EL (cell line): ENCODE measurements at regions not wholly inside any gene's neighbourhood (a gene's known extent, or its start where the extent isn't known, plus 50 kb on each side); places are given as distances from the start of the nearest gene placed in this dataset.
"Not testable (repeated sequence)": the region's sequence is repeated elsewhere in the genome, so short reads cannot be mapped to it uniquely, and the experiment has no call there.

ENCODE experiments used
- DNase-seq: peaks from one replicate; pipeline ENCODE4 v3.0.0-alpha.2; 2016

GRCh38 chr6:102981490-102982015, 1588.0 kb downstream of the GRIK2 start:
- DNase-seq = no peak

DNA sequence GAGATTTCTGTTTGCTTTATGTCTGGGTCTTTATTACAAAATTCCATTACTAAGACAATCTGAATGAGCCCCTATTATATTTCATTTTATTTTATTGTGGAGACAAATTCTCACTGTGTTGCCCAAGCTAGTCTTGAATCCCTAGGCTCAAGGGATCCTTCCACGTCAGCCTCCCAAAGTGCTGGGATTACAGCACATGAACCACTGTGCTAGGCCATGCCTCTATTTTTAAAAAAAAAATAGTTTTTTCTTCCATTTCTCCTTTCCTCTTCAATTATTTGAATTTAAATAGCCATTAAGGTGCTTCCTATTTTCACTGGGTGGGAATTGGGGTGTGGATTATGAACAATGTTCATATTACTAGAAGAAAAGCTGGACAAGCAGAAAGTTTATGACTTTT, 1587.4 kb downstream of the GRIK2 start:
- no peak for DNase-seq

DNA sequence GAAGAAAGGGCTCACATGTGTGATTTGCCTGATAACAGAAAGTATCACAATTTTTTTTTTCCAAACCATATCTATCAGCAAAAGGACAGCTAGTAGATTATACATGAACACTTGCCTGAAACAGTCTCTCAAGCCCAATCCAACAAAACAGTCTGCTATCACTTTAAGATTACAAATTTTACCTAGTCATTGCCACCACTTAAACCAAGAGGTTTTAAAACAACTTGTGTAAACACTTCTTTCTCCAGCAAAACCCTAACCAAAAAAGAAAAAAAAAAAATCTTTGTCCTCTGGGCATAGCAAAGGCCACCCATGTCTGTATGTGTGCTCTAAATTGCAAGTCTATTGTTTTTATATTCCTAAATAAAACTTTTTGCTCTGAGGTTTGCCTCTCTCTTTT, 1568.4 kb downstream of the GRIK2 start:
- no peak for DNase-seq

DNA sequence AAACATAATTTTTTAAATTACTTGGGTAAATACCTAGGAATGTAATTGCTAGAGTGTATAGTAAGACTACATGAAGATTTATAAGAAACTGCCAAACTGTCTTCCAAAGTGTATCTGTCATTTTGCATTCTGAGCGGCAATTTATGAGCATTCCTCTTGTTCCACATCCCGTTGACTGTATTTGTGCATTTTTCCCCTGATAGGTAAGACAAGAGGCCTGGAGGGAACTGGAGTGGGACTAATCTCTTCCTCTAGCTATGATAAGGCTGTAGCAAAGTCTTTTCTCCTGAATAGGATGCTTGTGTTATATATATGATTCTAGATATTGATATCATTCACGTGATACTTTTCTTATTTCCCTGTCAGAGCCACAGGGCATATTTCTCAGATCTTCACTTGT, 1557.5 kb downstream of the GRIK2 start:
- peak; percentile 26 for DNase-seq

DNA sequence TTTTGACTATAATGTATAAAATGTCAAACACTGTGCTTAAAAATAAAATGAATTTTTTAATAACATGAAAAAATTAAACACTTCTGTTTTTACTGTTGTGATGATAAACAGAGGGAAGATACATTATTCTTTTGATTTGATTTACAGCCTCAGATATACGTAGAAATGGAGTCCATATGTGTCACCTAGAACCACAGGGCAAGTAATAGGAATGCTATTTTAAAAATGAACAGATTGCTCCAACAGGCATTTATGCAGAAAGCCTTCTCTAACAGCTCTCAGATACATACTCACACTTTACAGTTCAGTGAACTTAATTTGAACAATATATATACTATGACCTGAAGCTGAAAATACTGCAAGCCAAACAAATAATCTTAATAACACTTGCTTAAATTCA, 1551.0 kb downstream of the GRIK2 start:
- DNase-seq = peak; percentile 29

DNA sequence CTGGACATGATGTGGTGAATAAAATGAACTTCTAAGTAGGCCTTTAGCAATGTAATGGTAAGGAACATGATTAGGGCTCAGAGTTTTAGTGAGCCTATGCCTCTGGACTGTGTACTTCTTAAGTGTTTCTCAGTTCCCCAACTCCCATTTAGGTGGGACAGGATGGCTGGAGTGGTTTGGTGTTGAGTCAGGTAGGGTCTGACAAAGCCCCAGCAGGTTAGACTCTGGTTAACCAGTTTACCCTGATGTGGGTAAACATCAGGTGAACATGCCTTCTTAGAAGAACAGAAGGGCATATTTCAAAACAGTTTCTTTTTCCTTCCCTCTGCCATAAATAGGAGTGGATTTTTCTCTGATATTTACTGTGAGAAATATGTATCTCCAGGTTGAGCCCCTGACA, 1548.7 kb downstream of the GRIK2 start:
- no peak for DNase-seq

DNA sequence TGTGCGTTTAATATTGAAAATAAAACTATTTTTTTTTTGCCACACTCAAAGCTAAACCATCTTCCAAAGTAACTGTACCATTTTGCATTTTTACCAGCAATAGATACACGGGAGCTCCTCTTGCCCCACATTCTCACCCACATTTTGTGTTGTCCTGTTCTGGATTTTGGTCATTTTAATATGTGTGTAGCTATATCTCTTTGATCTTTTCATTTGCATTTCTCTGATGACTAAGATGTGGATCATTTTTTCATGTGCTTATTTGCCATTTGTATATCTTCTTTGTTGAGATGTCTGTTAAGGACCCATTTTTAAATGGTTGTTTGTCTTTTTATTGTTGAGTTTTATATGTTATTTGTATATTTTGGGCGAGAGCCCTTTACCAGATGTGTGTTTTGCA, 1543.5 kb downstream of the GRIK2 start:
- DNase-seq = no peak

DNA sequence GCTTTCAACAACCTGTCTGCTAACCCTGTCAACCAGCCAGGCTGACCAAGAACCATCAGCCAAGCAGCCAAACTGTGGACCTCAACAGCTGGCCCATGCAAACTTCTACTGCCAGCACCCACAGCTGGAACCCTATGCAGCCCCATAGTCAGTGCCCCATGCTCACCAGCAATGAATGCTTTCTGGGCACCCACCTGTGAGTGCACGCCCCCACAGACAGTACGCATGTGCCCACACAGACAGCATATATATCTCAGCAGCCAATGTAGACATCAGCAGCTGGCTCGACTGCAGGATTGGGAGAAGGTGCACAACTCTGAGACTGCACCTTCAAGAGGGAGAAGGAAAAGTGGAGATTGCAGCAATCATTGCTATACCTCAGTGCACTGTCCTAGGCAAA, 1534.6 kb downstream of the GRIK2 start:
- no peak for DNase-seq

DNA sequence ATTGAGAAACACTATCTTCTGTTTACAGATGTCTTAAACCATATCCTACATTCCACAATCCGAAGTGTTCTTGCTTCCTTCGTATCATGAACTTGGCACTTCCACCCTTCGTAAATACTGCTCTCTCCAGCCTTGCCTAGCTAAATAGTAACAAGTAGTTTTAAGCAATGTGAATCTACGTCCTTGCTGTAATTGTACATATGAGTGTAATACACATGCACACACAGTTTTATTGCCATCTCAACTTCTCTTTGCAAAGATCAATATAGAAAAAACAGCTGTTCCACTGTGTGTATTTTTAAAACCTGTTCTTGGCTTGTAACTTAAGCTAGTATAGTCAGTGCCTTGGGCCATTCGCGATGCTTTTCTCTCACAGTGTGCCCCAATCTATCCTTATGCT, 1524.7 kb downstream of the GRIK2 start:
- DNase-seq = no peak

GRCh38 chr6:102911571-102911970, 1518.1 kb downstream of the GRIK2 start:
- DNase-seq = no peak

- not testable (repeated sequence) for DNase-seq
Observed at GRCh38 chr6:102910701-102911139, 1517.2 kb downstream of the GRIK2 start.

- no peak for DNase-seq
Observed at GRCh38 chr6:102907181-102907580, 1513.7 kb downstream of the GRIK2 start.

DNA sequence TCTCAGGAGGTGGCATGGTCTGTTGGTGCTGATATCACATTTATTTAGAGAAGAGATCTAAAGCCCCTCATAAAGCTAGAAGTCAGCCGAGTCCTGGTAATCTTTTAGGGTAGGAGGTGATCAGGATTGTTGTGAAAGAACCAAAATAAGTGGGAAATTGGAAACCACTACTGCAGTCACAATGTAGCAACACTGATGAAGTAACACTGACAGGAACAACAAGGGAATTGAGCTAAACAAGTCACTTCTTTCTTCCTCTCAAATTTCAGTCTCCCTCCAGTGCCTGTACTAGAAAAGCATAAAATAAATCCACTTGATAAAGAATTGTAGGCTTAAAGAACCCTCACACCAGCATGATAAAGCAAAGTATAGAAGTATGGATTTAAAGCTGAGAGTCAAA, 1509.0 kb downstream of the GRIK2 start:
- no peak for DNase-seq

DNA sequence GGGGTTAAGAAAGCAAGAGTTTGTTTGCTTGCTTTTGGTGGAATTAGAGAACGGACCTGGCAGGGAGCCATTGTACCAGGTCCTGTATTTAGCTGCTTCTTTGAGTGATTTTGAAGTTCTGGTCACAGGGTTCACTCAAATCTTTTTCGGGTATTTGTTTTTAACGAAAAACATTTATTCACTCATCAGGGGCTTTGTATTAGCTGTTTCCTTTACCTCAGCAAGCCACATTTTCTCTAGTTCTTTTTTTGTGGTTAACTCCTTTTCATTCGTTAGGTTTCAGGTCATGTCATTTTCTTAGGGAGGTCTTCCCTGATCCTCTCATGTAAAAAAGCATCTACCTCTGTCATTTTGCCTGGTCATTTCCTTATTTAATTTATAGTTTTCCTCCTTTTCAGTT, 1502.2 kb downstream of the GRIK2 start:
- no peak for DNase-seq

DNA sequence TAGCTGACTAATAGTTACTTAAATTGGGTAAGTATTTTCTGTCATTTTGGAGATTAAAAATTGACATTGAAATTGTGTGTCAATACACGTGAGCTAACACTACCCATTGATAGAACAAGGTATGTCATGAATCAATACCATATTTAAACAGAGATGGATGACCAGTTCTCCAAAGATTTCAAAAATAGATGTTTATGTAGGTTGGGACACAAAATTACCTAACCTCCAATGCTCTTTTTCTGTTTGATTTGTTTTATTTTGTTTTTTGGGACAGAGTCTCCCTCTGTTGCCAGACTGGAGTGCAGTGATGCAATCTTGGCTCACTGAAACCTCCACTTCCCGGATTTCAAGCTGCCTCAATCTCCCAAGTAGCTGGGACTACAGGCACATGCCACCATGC, 1491.7 kb downstream of the GRIK2 start:
- DNase-seq = no peak

DNA sequence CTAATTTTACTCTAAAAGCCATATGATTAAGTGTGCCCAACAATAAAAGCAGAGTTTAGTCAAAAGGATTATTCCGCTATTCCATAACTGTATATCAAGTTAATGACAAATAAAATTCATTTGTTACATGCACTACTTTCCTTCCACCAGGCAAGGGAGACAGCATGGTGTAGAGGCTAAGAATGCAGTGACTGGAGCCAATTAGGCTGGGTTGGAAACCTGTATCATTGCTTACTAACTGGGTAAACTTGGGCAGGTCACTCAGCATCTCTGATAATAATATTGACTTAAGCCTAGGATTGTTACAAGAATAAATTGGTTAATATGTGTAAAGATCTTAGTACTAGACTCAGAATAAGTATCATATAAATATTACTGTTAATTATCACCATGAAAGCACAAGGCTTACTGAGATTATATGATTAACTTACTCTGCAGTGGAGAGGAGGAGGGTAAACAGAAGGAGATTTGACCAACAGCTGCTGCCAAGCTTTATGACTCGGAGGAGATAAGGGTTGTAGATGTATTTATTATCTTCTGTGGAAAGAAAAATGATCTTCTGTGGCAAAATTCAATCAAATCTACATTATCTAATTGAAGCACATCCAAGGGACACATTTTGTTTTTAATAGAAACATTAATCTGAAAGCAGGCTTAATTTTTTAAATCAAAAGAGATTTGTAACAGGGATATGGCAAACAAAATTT, 1459.9 kb downstream of the GRIK2 start:
- no peak for DNase-seq

GRCh38 chr6:102848796-102849195, 1455.3 kb downstream of the GRIK2 start:
- no peak for DNase-seq

DNA sequence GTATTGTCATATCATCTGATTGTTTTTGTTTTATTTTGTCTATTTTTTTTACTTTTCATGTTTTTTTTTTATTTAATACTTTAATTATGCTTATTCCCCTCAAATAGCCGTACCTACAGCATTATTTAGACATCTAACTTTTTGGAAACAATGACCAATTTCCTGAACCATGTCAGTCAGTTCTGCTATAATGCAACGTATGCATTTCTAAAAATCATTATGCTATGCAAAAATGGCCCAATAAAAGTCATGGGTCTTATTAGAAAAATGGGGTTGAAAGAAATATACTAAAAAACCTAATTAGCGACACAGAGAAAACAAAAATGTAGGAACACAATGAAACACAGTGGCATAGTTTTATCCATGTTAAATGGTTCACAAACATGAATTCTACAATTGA, 1454.7 kb downstream of the GRIK2 start:
- DNase-seq = no peak

DNA sequence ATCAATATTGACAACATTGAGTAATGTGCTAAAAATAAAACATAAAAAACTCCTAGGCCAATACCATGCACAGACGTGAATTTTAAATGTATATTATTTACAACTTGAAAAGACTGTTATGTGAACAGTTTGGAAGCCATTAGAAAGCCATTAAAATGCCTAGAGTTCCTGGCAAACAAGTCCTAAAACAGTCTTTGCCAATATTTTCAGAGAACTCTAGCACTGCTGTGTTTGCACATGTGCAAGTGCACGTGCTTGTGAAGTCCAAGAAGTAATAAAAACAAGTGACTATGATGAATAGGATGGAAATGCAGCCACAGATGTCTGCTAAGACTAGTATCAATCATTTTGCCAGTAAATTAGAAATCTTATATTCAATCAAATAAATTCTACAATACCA, 1447.6 kb downstream of the GRIK2 start:
- DNase-seq = no peak

- no peak for DNase-seq
Observed at GRCh38 chr6:102832021-102832420, 1438.5 kb downstream of the GRIK2 start.

GRCh38 chr6:102820098-102820497, 1426.6 kb downstream of the GRIK2 start:
- no peak for DNase-seq

DNA sequence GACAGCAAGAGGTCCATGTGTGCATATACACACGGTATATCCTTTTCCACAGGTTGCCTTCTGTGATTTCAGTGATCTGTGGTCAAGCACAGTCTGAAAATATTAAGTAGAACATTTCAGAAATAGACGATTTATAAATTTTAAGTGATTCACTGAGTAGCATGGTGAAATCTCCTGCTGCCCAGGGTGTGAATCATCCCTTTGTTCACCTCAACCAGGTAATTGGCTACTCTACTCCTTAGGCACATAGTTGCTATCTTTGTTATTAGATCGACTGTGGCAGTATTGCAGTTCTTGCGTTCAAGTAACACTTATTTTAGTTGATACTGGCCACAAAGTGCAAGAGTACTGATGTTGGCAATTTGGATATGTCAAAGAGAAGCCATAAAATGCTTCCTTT, 1421.7 kb downstream of the GRIK2 start:
- DNase-seq = no peak

- no peak for DNase-seq
Observed at GRCh38 chr6:102813489-102814275, 1420.2 kb downstream of the GRIK2 start.

DNA sequence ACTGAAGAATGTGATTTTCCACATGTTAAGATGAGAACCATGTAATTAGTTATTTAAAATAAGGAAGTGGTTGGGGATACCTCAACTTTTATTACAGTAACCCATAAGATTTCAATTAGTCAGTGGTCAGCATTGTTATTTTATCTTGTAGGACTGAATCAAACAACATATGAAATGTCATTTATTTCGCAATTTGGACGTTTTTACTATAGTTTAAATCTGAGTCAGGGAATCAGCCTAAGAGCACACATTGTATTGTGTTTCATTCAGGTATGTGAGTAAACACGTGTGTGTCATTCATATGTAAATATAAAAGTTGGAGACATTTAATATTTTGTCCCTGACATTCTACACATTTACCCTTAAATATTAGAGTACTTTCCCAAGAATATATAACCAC, 1418.7 kb downstream of the GRIK2 start:
- DNase-seq = peak; percentile 42
